Vagina (tissue), 2 donors: ENCODE measurements at regions not wholly inside any gene's neighbourhood (a gene's known extent, or its start where the extent isn't known, plus 50 kb on each side); places are given as distances from the start of the nearest gene placed in this dataset.

Source experiments
- DNase-seq, 2 donors: peaks; one replicate each; pipeline ENCODE4 v3.0.0-alpha.2; 2017; ENCODE audit errors: extremely low spot score in 2 of 2
- H3K27ac ChIP-seq: fragments of 200-600 bp; sonication (generic); one replicate; pipeline ENCODE4 v1.5.1; 2019
- H3K27me3 ChIP-seq: fragments of 200-600 bp; sonication (generic); one replicate; pipeline ENCODE4 v1.5.1; 2019
- H3K36me3 ChIP-seq, 2 donors: fragments of 200-600 bp; sonication (generic); one replicate each; pipeline ENCODE4 v1.5.1; 2017 to 2019
- H3K4me1 ChIP-seq: fragments of 200-600 bp; sonication (generic); one replicate; pipeline ENCODE4 v1.5.1; 2019
- H3K4me3 ChIP-seq, 2 donors: fragments of 200-600 bp; sonication (generic); 1 replicate in 1 of 2; 2 replicates in 1 of 2; pipeline ENCODE4 v1.5.1; 2016 to 2019
- H3K9me3 ChIP-seq: fragments of 200-600 bp; sonication (generic); one replicate; pipeline ENCODE4 v1.5.1; 2019
- CTCF ChIP-seq, 3 experiments: fragments of 450-650 bp in 2 of 3; fragments of 200-600 bp in 1 of 3; sonication (generic) in 1 of 3; IDR thresholded peaks; one replicate each; pipeline ENCODE4 v1.5.1; 2017 to 2019; ENCODE audit warnings: antibody characterized with exemption in 3 of 3, mild to moderate bottlenecking in 2 of 3, moderate library complexity in 2 of 3
- POLR2A ChIP-seq, 2 donors: fragments of 450-650 bp; IDR thresholded peaks; one replicate each; pipeline ENCODE4 v1.6.1; 2017; ENCODE audit warnings: antibody characterized with exemption in 2 of 2, mild to moderate bottlenecking in 2 of 2, moderate library complexity in 2 of 2
- POLR2AphosphoS5 ChIP-seq, 2 donors: sonication (generic); formaldehyde crosslinking; IDR thresholded peaks; one replicate each; pipeline ENCODE4 v1.9.0; 2017; ENCODE audit warnings: antibody characterized with exemption in 2 of 2, mild to moderate bottlenecking in 2 of 2, low read depth in 1 of 2; ENCODE audit not compliant: insufficient read depth in 1 of 2
- intact Hi-C: fragments of 100-400 bp; cut with DNase I; formaldehyde crosslinking; loops from one replicate; pipeline ENCODE4 v1.15.1; 2023

DNA sequence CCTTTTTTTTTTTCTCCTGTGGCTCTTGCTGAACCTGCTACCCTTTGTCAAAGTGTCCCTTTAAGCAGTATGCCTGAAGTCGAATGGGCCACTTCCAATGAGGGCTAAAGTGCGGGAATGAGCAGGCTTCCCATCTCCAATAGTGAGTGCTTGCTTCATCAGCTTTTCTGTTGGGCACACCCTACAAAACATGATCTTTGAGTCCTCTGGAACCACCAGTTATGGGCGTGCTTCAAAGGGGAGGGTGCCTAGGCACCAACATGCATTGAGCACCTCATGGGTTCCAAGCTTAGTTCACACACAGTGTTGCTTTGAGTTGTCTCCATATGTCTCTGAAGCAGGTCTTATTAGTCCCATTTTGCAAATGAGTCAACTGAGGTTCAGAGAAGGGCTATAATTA, 132.8 kb upstream of the CPEB4 start:
- no peak overlapping the region for H3K4me3 ChIP-seq
- no peak for DNase-seq
- H3K27ac ChIP-seq = no peak overlapping the region
- no peaks in the 10 kb centered on the region for H3K36me3 ChIP-seq
- intact Hi-C loops = no loop called here
- TF ChIP-seq CTCF (IDR thresholded peaks at IDR 0.05) = no peak
- no peak for TF ChIP-seq POLR2AphosphoS5 (IDR thresholded peaks at IDR 0.05; ENCODE audit: insufficient read depth in 1 of 2, low read depth in 1 of 2)
- no peak for TF ChIP-seq POLR2A (IDR thresholded peaks at IDR 0.05)
- H3K27me3 ChIP-seq = no peaks in the 10 kb centered on the region
- no peaks in the 10 kb centered on the region for H3K9me3 ChIP-seq
- no peaks in the 10 kb centered on the region for H3K4me1 ChIP-seq

GRCh38 chr5:173757403-173758209, 130.5 kb upstream of the CPEB4 start:
- Histone ChIP-seq H3K27me3 (no peaks in the 10 kb centered on the region), H3K4me1 (no peaks in the 10 kb centered on the region), H3K36me3 (no peaks in the 10 kb centered on the region), H3K9me3 (no peaks in the 10 kb centered on the region), H3K27ac (no peak overlapping the region), H3K4me3 (no peak overlapping the region)
- intact Hi-C loops = no loop called here
- TF ChIP-seq POLR2A (IDR thresholded peaks at IDR 0.05) = no peak
- no peak for TF ChIP-seq CTCF (IDR thresholded peaks at IDR 0.05)
- TF ChIP-seq POLR2AphosphoS5 (IDR thresholded peaks at IDR 0.05; ENCODE audit: insufficient read depth in 1 of 2, low read depth in 1 of 2) = no peak
- DNase-seq = no peak

DNA sequence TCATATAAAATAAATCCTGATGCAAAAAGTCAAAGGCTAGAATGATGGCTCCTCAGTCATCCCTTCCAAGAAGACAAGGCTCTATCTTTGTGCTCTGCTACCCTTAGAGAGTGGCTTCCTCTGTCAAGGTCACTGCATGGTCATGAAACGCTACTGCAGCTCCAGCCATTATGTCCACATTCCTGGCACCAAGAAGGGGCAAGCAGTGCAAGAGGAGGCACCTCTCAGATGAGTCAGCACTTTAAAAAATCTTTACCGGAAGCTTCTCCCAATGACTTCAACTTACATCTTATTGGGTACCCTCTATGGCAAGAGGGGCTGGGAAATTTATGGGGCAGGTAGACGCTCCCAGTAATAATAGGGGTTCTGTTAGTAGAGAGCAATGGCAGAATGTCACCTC, 129.5 kb upstream of the CPEB4 start:
- no peak overlapping the region for H3K4me3 ChIP-seq
- intact Hi-C loops = no loop called here
- H3K9me3 ChIP-seq = no peaks in the 10 kb centered on the region
- no peak overlapping the region for H3K27ac ChIP-seq
- H3K4me1 ChIP-seq = no peaks in the 10 kb centered on the region
- H3K36me3 ChIP-seq = no peaks in the 10 kb centered on the region
- TF ChIP-seq POLR2A (IDR thresholded peaks at IDR 0.05) (no peak), POLR2AphosphoS5 (IDR thresholded peaks at IDR 0.05; ENCODE audit: insufficient read depth in 1 of 2, low read depth in 1 of 2) (no peak), CTCF (IDR thresholded peaks at IDR 0.05) (no peak)
- no peak for DNase-seq
- no peaks in the 10 kb centered on the region for H3K27me3 ChIP-seq

GRCh38 chr5:173759691-173760090, 128.5 kb upstream of the CPEB4 start:
- no peaks in the 10 kb centered on the region for H3K36me3 ChIP-seq
- no peak for DNase-seq
- TF ChIP-seq POLR2A (IDR thresholded peaks at IDR 0.05) (no peak), POLR2AphosphoS5 (IDR thresholded peaks at IDR 0.05; ENCODE audit: insufficient read depth in 1 of 2, low read depth in 1 of 2) (no peak), CTCF (IDR thresholded peaks at IDR 0.05) (no peak)
- H3K4me1 ChIP-seq = peaks cover 8% of the 10 kb centered on the region
- intact Hi-C loops = no loop called here
- H3K27me3 ChIP-seq = no peaks in the 10 kb centered on the region
- no peaks in the 10 kb centered on the region for H3K9me3 ChIP-seq
- no peak overlapping the region for H3K27ac ChIP-seq
- no peak overlapping the region for H3K4me3 ChIP-seq

DNA sequence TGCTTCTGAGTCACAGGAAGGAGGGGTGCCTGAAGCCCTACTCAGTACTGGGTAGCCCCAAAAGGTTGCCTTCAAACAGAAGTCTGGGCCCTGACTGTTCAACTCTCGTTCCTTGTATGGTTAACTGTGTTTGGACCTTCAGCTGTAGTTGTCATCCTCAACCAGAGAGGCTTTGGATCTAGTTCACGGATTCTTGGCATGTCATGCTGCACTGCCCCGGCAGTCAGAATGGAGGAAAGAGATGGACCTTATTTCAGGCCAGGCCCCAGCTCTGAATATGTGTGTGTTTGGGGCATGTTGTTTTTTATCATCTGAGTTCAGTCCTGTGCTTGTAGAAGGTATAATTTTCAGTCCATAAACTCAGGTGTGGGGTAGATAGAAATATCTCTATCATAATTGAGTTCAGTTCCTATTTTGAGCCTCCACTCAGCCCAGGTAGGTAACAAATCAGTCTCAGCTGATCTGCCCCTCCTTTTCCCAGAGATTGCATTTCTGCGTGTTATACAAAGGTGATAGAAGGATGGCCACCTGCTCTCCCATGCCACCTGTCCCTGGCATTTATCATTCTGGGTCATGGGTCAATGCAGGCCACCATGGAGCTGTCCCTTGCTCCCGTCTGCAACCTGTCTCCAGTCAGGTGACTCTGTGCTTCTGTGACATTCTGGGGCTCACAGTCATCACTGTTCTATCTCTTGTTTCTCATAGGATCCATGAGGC, 127.5 kb upstream of the CPEB4 start:
- TF ChIP-seq POLR2A (IDR thresholded peaks at IDR 0.05) = no peak
- TF ChIP-seq CTCF (IDR thresholded peaks at IDR 0.05) = no peak
- TF ChIP-seq POLR2AphosphoS5 (IDR thresholded peaks at IDR 0.05; ENCODE audit: insufficient read depth in 1 of 2, low read depth in 1 of 2) = no peak
- H3K27me3 ChIP-seq = no peaks in the 10 kb centered on the region
- H3K4me3 ChIP-seq = no peak overlapping the region
- peaks cover 13% of the 10 kb centered on the region for H3K4me1 ChIP-seq
- no peak overlapping the region for H3K27ac ChIP-seq
- DNase-seq = no peak
- H3K9me3 ChIP-seq = no peaks in the 10 kb centered on the region
- intact Hi-C loops = no loop called here
- no peaks in the 10 kb centered on the region for H3K36me3 ChIP-seq
